SK-N-SH treated with all-trans-retinoic acid at 6 μM for 48 hours (cell line): ENCODE measurements at regions not wholly inside any gene's neighbourhood (a gene's known extent, or its start where the extent isn't known, plus 50 kb on each side); places are given as distances from the start of the nearest gene placed in this dataset.

Experiments used
- ATAC-seq: fragments of 200-7000 bp; cut with Tn5 transposase; 3 replicates; pipeline ENCODE4 v1.9.1; 2020; ENCODE audit warnings: mild to moderate bottlenecking, moderate library complexity
- ARNTL ChIP-seq: fragments of 450-650 bp; formaldehyde crosslinking; IDR thresholded peaks from 2 replicates; pipeline ENCODE4 v1.5.0; 2020; ENCODE audit warnings: low read depth, mild to moderate bottlenecking, moderate library complexity, borderline replicate concordance
- CSDC2 ChIP-seq: fragments of 250-450 bp; sonication (Bioruptor Pico); IDR thresholded peaks from 2 replicates; pipeline ENCODE4 v1.5.0; 2020; ENCODE audit warnings: mild to moderate bottlenecking, moderate library complexity
- ESRRG ChIP-seq: fragments of 250-450 bp; sonication (Bioruptor Pico); IDR thresholded peaks from 2 replicates; pipeline ENCODE4 v1.6.1; 2021; ENCODE audit warnings: mild to moderate bottlenecking
- GLIS3 ChIP-seq: fragments of 250-450 bp; sonication (Bioruptor Pico); IDR thresholded peaks from 2 replicates; pipeline ENCODE4 v1.5.0; 2020; ENCODE audit warnings: mild to moderate bottlenecking, moderate library complexity
- ISL1 ChIP-seq: fragments of 250-450 bp; sonication (Bioruptor Pico); IDR thresholded peaks from 2 replicates; pipeline ENCODE4 v2.1.2; 2022; ENCODE audit warnings: mild to moderate bottlenecking, moderate library complexity
- OSR1 ChIP-seq: fragments of 250-450 bp; sonication (Bioruptor Pico); IDR thresholded peaks from 2 replicates; pipeline ENCODE4 v1.8.0; 2022; ENCODE audit warnings: moderate library complexity, mild to moderate bottlenecking, inconsistent platforms
- PPARA ChIP-seq: fragments of 250-450 bp; sonication (Bioruptor Pico); IDR thresholded peaks from 2 replicates; pipeline ENCODE4 v1.5.0; 2020; ENCODE audit warnings: mild to moderate bottlenecking, borderline replicate concordance
- RARB ChIP-seq: fragments of 250-450 bp; sonication (Bioruptor Pico); IDR thresholded peaks from 2 replicates; pipeline ENCODE4 v1.8.0; 2021; ENCODE audit warnings: mild to moderate bottlenecking, moderate library complexity
- SNAI2 ChIP-seq: fragments of 250-450 bp; sonication (Bioruptor Pico); IDR thresholded peaks from 2 replicates; pipeline ENCODE4 v1.5.0; 2020; ENCODE audit warnings: mild to moderate bottlenecking, moderate library complexity
- TCF4 ChIP-seq: fragments of 250-450 bp; sonication (Bioruptor Pico); IDR thresholded peaks from 2 replicates; pipeline ENCODE4 v1.8.0; 2021; ENCODE audit warnings: mild to moderate bottlenecking, moderate library complexity, borderline replicate concordance
- TOX ChIP-seq: fragments of 250-450 bp; sonication (Bioruptor Pico); IDR thresholded peaks from 2 replicates; pipeline ENCODE4 v1.8.0; 2021; ENCODE audit warnings: mild to moderate bottlenecking, moderate library complexity, borderline replicate concordance
- ZC3H10 ChIP-seq: fragments of 250-450 bp; sonication (Bioruptor Pico); IDR thresholded peaks from 2 replicates; pipeline ENCODE4 v1.5.1; 2021; ENCODE audit warnings: mild to moderate bottlenecking, moderate library complexity
- ZFP3 ChIP-seq: fragments of 250-450 bp; sonication (Bioruptor Pico); IDR thresholded peaks from 2 replicates; pipeline ENCODE4 v1.5.0; 2020; ENCODE audit warnings: mild to moderate bottlenecking, moderate library complexity
- ZFP30 ChIP-seq: fragments of 450-650 bp; formaldehyde crosslinking; IDR thresholded peaks from 2 replicates; pipeline ENCODE4 v1.5.0; 2022; ENCODE audit warnings: mild to moderate bottlenecking, moderate library complexity
- ZNF565 ChIP-seq: fragments of 450-650 bp; formaldehyde crosslinking; conservative IDR thresholded peaks from 2 replicates; pipeline ENCODE4 v1.5.0; 2020; ENCODE audit warnings: low read depth, mild to moderate bottlenecking, moderate library complexity
- ZNF70 ChIP-seq: fragments of 450-650 bp; formaldehyde crosslinking; IDR thresholded peaks from 2 replicates; pipeline ENCODE4 v1.5.0; 2020; ENCODE audit warnings: mild to moderate bottlenecking, moderate library complexity
- ZNF8 ChIP-seq: fragments of 450-650 bp; formaldehyde crosslinking; IDR thresholded peaks from 2 replicates; pipeline ENCODE4 v1.5.0; 2020; ENCODE audit warnings: mild to moderate bottlenecking, moderate library complexity
- TF ChIP-seq, protein P1 (sequence below): fragments of 250-450 bp; sonication (Bioruptor Pico); IDR thresholded peaks from 2 replicates; pipeline ENCODE4 v1.5.1; 2021; ENCODE audit warnings: mild to moderate bottlenecking, moderate library complexity
- TF ChIP-seq, protein P2 (sequence below): fragments of 250-450 bp; sonication (Bioruptor Pico); IDR thresholded peaks from 2 replicates; pipeline ENCODE4 v1.8.0; 2021; ENCODE audit warnings: low read depth, mild to moderate bottlenecking, moderate library complexity, borderline replicate concordance
- TF ChIP-seq, protein P3 (sequence below): fragments of 250-450 bp; sonication (Bioruptor Pico); IDR thresholded peaks from 2 replicates; pipeline ENCODE4 v1.8.0; 2020; ENCODE audit warnings: mild to moderate bottlenecking, moderate library complexity, borderline replicate concordance
- TF ChIP-seq, protein P4 (sequence below): fragments of 250-450 bp; sonication (Bioruptor Pico); IDR thresholded peaks from 2 replicates; pipeline ENCODE4 v1.5.1; 2020; ENCODE audit warnings: low read depth, mild to moderate bottlenecking, moderate library complexity

DNA sequence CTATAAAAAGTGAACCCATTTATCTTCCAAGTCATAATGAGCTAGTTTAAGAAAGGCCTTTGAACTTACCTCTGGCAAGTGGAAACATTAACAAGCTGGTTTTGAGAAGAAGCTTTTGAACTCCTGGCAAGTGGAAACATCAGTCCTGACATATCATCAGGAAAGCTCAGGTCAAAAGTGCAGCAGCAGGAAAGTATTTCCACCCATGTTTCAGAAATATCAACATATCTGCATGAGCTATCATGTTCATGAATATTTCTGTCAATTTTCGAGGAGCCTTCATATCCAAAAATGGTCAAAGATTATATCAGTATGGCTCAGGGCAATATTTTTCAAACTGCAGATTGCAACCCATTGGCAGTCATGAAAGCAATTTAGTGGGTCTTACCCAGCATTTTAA lies 133.9 kb downstream of the PLK2 start:
- TF ChIP-seq RARB (no peak), TOX (no peak), ZFP3 (CRISPR knock-in tag) (no peak), GLIS3 (CRISPR knock-in tag) (no peak), SNAI2 (no peak), TCF4 (CRISPR knock-in tag) (no peak), ZNF8 (CRISPR knock-in tag) (no peak), ESRRG (CRISPR knock-in tag) (no peak), PPARA (CRISPR knock-in tag) (no peak), ISL1 (CRISPR knock-in tag) (no peak), ZNF70 (CRISPR knock-in tag) (no peak)
- TF ChIP-seq, protein P1, sequence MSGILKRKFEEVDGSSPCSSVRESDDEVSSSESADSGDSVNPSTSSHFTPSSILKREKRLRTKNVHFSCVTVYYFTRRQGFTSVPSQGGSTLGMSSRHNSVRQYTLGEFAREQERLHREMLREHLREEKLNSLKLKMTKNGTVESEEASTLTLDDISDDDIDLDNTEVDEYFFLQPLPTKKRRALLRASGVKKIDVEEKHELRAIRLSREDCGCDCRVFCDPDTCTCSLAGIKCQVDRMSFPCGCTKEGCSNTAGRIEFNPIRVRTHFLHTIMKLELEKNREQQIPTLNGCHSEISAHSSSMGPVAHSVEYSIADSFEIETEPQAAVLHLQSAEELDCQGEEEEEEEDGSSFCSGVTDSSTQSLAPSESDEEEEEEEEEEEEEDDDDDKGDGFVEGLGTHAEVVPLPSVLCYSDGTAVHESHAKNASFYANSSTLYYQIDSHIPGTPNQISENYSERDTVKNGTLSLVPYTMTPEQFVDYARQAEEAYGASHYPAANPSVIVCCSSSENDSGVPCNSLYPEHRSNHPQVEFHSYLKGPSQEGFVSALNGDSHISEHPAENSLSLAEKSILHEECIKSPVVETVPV = no peak
- TF ChIP-seq, protein P2, sequence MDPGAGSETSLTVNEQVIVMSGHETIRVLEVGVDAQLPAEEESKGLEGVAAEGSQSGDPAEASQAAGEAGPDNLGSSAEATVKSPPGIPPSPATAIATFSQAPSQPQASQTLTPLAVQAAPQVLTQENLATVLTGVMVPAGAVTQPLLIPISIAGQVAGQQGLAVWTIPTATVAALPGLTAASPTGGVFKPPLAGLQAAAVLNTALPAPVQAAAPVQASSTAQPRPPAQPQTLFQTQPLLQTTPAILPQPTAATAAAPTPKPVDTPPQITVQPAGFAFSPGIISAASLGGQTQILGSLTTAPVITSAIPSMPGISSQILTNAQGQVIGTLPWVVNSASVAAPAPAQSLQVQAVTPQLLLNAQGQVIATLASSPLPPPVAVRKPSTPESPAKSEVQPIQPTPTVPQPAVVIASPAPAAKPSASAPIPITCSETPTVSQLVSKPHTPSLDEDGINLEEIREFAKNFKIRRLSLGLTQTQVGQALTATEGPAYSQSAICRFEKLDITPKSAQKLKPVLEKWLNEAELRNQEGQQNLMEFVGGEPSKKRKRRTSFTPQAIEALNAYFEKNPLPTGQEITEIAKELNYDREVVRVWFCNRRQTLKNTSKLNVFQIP (CRISPR knock-in tag) = no peak
- TF ChIP-seq, protein P3, sequence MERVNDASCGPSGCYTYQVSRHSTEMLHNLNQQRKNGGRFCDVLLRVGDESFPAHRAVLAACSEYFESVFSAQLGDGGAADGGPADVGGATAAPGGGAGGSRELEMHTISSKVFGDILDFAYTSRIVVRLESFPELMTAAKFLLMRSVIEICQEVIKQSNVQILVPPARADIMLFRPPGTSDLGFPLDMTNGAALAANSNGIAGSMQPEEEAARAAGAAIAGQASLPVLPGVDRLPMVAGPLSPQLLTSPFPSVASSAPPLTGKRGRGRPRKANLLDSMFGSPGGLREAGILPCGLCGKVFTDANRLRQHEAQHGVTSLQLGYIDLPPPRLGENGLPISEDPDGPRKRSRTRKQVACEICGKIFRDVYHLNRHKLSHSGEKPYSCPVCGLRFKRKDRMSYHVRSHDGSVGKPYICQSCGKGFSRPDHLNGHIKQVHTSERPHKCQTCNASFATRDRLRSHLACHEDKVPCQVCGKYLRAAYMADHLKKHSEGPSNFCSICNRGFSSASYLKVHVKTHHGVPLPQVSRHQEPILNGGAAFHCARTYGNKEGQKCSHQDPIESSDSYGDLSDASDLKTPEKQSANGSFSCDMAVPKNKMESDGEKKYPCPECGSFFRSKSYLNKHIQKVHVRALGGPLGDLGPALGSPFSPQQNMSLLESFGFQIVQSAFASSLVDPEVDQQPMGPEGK (CRISPR knock-in tag) = no peak
- ATAC-seq = no peak

DNA sequence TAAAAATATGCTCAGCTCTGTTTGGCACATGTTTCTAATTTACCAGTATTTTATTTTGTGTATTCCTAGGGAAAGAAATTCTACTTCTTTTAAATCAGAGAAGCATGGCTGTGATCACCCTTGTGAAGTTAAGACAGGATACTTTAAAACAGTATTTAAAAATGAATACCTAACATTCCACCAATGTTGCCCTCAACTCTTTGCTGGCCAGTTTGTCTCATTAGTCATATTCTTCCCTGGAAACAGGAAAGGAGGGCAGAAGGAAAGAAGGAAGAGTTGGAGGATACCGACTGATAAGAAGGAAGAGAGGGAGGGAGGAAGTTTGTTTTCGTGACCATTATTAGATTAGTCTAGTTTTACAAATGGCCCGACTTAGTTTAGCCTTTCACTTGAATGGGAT lies 137.4 kb downstream of the PLK2 start:
- no peak for TF ChIP-seq ZNF70 (CRISPR knock-in tag)
- no peak for TF ChIP-seq RARB
- TF ChIP-seq ISL1 (CRISPR knock-in tag) = peak; percentile 34
- no peak for TF ChIP-seq TCF4 (CRISPR knock-in tag)
- no peak for TF ChIP-seq ZC3H10 (CRISPR knock-in tag)
- TF ChIP-seq CSDC2 (CRISPR knock-in tag) = no peak; the same call in 1 of the 2 replicates
- TF ChIP-seq ZNF8 (CRISPR knock-in tag) = no peak
- no peak for TF ChIP-seq OSR1
- TF ChIP-seq, protein P2 (CRISPR knock-in tag) = no peak
- TF ChIP-seq ARNTL (CRISPR knock-in tag) = no peak
- TF ChIP-seq PPARA (CRISPR knock-in tag) = no peak
- TF ChIP-seq, protein P1 = no peak
- TF ChIP-seq TOX = 0 out of 2 replicates have a peak, but pooled peaks have one; percentile 12
- TF ChIP-seq, protein P4, sequence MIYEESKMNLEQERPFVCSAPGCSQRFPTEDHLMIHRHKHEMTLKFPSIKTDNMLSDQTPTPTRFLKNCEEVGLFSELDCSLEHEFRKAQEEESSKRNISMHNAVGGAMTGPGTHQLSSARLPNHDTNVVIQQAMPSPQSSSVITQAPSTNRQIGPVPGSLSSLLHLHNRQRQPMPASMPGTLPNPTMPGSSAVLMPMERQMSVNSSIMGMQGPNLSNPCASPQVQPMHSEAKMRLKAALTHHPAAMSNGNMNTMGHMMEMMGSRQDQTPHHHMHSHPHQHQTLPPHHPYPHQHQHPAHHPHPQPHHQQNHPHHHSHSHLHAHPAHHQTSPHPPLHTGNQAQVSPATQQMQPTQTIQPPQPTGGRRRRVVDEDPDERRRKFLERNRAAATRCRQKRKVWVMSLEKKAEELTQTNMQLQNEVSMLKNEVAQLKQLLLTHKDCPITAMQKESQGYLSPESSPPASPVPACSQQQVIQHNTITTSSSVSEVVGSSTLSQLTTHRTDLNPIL (CRISPR knock-in tag) = no peak
- TF ChIP-seq ZFP3 (CRISPR knock-in tag) = no peak
- peak; percentile 83 for ATAC-seq

DNA sequence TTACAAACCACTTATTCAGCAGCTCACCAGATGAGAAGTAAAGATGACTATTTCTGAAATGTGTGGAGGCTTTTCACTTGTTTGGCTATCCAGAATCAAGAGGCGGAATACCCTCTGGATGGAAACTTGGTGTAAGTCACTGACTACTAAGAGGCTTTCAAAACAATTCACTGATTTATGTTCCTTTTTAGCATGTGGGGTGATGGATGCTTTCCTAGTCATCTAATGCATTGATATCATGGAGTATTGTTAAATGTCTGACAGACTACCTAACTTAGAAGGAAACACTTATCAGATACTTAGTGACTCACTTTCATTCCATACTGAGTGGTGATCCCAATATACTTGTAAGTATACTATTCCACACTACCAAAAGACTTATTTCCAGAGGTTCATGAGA lies 141.4 kb downstream of the PLK2 start:
- ATAC-seq = peak; percentile 76
- TF ChIP-seq ZFP3 (CRISPR knock-in tag) = no peak
- no peak for TF ChIP-seq ZNF565 (CRISPR knock-in tag)
- TF ChIP-seq ISL1 (CRISPR knock-in tag) = peak; percentile 97
- TF ChIP-seq, protein P3 (CRISPR knock-in tag) = no peak
- TF ChIP-seq, protein P2 (CRISPR knock-in tag) = no peak
- no peak for TF ChIP-seq OSR1
- TF ChIP-seq ZFP30 = no peak
- no peak for TF ChIP-seq TCF4 (CRISPR knock-in tag)
- TF ChIP-seq PPARA (CRISPR knock-in tag) = no peak
- TF ChIP-seq ZC3H10 (CRISPR knock-in tag) = 0 out of 2 replicates have a peak, but pooled peaks have one; percentile 35
- TF ChIP-seq TOX = peak; percentile 85; the same call in 1 of the 2 replicates
- TF ChIP-seq ESRRG (CRISPR knock-in tag) = no peak
- TF ChIP-seq ZNF70 (CRISPR knock-in tag) = no peak
- TF ChIP-seq, protein P4 (CRISPR knock-in tag) = peak; percentile 70; the same call in 1 of the 2 replicates
